Neural cell (in vitro differentiated cells): ENCODE measurements at regions not wholly inside any gene's neighbourhood (a gene's known extent, or its start where the extent isn't known, plus 50 kb on each side); places are given as distances from the start of the nearest gene placed in this dataset.

ENCODE experiments used
- RAD21 ChIP-seq: fragments of 450-650 bp; conservative IDR thresholded peaks from 2 replicates; pipeline ENCODE4 v1.6.1; 2014; ENCODE audit warnings: antibody characterized with exemption, mild to moderate bottlenecking, moderate library complexity
- TAF1 ChIP-seq: IDR thresholded peaks from 2 replicates; pipeline ENCODE4 v1.6.1; 2012; ENCODE audit warnings: low read depth
- TF ChIP-seq, protein P1 (sequence below): fragments of 450-650 bp; IDR thresholded peaks from 2 replicates; pipeline ENCODE4 v1.5.1; 2014; ENCODE audit warnings: antibody characterized with exemption, mild to moderate bottlenecking, moderate library complexity; ENCODE audit not compliant: poor library complexity, severe bottlenecking

GRCh38 chr13:44184740-44185139 lies 188.9 kb upstream of the SERP2 start:
- TF ChIP-seq, protein P1, sequence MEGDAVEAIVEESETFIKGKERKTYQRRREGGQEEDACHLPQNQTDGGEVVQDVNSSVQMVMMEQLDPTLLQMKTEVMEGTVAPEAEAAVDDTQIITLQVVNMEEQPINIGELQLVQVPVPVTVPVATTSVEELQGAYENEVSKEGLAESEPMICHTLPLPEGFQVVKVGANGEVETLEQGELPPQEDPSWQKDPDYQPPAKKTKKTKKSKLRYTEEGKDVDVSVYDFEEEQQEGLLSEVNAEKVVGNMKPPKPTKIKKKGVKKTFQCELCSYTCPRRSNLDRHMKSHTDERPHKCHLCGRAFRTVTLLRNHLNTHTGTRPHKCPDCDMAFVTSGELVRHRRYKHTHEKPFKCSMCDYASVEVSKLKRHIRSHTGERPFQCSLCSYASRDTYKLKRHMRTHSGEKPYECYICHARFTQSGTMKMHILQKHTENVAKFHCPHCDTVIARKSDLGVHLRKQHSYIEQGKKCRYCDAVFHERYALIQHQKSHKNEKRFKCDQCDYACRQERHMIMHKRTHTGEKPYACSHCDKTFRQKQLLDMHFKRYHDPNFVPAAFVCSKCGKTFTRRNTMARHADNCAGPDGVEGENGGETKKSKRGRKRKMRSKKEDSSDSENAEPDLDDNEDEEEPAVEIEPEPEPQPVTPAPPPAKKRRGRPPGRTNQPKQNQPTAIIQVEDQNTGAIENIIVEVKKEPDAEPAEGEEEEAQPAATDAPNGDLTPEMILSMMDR, result no peak
- no peak for TF ChIP-seq RAD21
- TF ChIP-seq TAF1, result no peak
